ENCODE measurements at regions not wholly inside any gene's neighbourhood (a gene's known extent, or its start where the extent isn't known, plus 50 kb on each side); places are given as distances from the start of the nearest gene placed in this dataset.

GRCh38 chr3:8403996-8404395 is 97.6 kb upstream of the LMCD1 start:
- TF ChIP-seq CTCF (IDR thresholded peaks at IDR 0.05), result no peak
- no peak for TF ChIP-seq POLR2AphosphoS5 (IDR thresholded peaks at IDR 0.05)

Measured in stomach (tissue), 4 donors.